Activated CD4-positive, alpha-beta T cell treated with anti-CD3 and anti-CD28 coated beads, Interleukin-2, amount 50 U/mL, for 24 hours (primary cell): ENCODE measurements at regions not wholly inside any gene's neighbourhood (a gene's known extent, or its start where the extent isn't known, plus 50 kb on each side); places are given as distances from the start of the nearest gene placed in this dataset.

ENCODE experiments used
- DNase-seq, 2 donors: peaks; one replicate each; pipeline ENCODE4 v3.0.0-alpha.2; 2020; ENCODE audit warnings: low read depth in 1 of 2, low spot score in 1 of 2

DNA sequence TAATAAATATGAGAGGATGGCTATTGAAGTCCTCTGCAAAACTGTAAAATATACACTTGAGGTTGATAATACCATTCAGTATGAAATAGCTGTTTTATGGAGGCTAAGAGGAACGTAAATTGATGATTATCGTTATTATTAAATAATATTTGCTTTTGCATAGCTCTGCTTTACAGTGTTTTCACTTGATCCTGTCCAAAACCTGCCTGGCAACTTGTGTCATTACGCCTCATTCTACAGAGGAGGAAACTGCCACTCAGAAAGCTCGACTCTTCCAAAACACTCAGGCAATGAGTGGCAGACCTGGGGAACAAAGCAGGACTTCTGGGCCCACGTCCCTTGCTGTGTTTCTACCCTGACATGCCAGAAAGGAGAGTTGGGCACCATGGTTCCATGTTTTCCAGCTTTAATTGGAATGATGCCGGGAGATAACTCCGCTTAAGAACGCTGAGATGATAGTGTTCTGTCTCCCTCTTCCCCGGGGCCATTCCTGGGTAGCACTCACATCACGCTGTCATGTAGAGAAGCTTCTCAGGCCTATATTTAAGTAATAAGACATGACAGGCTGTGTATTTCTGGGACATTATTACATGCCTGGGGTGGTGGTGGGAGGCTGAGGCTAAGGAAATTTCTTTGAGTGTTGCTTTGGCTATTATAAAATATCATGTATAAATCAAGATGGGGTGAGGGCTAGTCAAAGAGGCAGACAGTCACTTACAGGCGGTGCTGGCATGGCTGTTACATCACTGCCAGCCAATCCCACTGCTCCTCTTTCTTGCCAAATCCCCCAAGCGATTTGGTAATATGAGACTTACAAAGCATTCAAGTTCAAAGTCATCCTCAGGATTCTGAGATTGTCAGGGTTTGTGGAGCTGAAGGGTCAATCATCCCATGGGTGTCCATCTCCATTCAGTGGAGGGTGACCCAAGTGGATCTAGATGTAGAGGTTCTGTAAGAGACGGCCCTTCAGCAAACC lies 501.7 kb downstream of the INSC start:
- no peak for DNase-seq

DNA sequence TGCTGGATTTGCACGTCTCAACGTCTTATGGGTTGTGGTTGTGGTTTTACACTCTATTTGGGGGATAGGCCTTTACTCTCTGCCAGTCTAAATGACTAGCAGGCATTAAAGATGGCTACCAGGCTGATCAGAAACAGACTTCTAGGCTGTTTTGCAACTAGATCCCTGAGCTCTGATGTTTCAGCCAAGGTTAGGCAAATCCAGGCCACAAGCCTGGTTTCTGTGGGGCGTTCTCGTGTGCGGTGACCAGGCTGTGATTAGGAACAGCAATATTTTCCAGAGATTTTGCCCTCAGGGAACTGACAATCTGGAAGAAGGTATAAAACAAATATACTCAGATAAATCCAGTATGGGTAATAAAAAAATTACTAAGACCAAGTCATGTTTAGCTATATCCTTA lies 502.4 kb downstream of the INSC start:
- DNase-seq, result no peak

DNA sequence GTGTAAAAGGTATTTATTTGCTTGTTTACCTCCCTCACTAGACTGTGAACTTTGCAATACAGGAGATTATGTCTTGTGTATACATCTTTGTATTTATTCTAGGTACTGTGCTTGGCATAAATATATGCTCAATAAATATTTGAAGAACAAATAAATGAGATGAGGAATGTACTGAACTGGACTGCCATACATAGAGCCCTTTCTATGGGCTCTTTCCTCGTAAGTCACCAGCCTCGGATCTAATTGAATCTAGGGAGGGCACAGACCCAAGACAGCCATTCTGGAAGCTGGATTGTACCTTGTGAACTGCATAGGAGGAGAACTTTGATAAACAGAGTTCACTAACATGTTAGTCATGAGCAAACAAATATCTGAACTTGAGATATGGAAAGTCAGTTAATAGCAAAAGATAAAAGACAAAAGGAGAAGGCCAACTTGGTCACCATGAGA lies 503.9 kb downstream of the INSC start:
- DNase-seq, result no peak

DNA sequence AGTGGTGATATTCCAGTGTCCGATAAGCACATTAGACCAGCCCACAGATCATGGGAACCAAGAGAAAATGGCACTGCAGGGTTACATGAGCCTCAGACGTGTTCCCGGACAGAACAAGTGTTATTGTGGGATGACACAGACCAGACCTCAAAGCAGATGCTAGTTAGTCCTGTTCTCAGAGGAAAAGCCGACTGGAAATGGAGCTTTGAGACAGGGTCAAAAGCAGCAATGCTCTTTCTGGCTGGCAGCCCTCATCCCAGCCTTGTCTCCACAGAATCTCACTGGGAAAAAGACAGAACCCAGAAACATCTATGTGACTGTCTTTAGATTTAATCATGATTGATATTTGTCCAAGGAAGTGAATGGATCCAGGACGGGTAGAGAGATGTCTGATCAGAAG lies 506.8 kb downstream of the INSC start:
- DNase-seq, result no peak

DNA sequence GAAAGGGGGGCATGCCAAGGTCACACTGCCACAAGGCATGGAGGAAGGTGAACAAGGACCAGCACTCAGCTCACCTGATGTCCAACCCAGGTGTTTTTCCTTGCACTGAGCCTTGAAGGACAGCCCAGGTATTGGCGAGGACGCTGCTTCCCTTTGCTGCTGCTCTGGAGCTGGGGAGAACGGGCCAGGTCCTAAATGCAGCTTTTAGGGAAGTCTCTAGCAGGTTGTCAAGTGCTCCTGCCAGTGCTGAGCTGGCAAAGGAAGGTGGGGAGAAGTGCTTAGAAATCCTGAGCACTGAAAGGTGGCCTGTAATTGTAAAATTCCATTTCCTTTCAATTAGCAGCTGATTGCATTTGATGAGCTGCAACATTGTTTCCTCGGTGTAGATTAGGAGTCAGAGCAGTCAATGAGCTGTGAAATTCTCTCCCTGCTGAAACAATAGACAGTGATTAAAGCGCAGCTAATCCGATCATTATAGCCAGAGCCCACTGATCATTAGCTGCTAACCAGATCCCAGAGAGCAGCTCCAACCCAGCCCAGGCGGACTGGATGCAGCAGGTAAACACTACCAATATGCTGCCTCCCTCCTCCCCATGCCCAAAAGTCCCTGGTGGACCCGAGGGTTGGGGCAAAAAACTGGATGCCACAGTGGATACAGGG lies 507.6 kb downstream of the INSC start:
- DNase-seq, result no peak

DNA sequence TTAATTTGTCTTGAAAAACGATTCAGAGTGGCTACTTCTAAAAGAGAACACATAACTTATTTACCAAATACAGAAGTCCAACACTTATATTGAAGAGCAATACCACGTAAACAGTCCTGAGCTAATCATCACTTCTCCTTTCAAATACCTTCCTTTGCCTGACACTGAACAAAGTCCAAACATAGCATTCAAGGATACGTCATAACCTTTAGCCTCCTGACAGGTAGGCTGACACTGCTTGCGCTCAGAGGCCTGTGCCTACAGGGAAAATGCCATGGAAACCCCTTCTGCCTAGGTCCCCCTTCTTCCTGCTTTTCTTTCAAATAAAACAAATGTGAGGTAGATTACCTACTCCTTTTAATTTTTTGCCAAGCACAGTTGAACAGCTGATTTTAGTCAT lies 510.0 kb downstream of the INSC start:
- DNase-seq, result no peak

DNA sequence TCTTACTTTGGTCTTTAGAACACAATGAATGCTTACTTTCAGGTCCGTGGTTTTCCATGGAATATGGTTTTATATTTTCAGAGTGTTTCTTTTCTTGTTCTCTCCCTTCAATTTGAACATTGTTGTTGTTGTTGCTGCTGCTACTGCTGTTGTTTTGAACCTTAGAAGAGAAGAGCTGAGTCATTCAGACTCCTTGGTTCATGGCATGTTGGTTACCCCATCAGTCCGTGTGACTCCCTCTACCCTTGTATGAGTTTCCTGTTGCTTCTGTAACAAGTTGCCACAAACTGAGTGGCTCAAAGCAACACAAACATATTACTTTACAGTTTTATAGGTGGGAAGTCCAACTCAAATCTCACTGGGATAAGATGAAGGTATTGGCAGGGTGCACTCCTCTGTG lies 511.0 kb downstream of the INSC start:
- no peak for DNase-seq

DNA sequence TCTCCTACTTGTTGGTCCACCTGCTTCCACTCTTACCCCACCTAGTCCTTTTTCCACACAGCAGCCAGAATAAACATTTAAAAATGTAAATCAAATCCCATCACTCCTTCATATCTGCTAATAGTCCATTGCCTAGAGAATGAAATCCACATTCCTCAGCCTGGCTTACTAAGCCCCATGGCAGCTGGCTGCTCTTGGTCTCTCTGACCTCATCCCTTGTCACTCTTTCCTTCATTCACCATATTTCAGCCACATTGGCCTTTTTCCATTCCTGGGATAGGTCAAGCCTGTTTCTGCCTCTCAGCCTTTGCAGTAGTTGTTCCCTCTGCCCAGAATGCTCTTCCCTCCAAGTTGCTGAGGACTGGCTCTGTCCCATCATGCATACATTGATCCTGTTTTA lies 512.8 kb downstream of the INSC start:
- DNase-seq, result no peak

DNA sequence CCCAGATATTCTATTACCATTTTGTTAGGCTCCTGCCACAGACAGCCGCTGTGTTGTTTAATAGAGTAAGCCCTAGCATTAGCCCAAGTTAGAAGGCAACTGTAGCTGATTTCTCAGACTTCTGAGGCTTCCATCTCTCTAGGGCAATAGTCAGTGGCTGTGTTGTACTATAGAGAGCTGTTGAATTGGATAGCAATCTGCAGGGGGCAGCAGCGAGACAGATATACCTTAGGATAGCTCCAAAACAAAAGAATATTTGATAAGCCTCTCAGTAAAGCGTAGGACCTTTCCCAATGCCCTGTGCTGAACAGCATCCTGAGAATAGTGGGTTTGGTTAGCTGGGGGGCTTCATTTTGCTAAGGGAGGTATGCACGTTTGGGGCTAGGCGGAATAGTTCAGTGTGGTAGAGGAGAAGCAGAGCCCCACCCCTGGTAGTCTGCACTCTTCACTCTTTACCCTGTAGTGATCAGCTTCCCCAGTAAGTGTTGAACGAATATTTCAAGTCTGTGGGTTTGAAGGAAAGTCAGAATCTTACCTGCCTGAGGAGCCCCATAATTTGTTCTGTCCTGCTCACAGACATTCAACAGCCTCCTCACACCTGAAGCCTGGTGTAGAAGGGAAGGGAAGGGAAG lies 515.1 kb downstream of the INSC start:
- DNase-seq, result no peak

DNA sequence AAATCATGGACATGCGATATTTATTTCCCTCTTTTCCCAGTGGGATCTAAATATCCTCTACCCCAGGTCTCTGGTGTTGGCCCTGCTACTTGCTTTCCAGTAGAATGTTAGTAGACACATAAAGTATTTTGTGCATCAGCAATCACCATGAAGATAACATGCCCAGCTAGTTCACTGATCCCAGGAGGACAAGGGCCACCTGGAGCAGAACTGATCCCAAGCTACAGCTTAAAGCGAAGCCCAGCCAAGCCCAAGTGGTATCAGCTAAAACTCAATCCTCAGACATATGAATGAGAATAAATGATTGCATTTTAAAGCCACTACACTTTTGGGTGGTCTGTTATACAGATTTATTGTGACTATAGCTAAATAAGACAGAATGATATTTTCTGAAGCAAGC lies 516.2 kb downstream of the INSC start:
- DNase-seq, result no peak

DNA sequence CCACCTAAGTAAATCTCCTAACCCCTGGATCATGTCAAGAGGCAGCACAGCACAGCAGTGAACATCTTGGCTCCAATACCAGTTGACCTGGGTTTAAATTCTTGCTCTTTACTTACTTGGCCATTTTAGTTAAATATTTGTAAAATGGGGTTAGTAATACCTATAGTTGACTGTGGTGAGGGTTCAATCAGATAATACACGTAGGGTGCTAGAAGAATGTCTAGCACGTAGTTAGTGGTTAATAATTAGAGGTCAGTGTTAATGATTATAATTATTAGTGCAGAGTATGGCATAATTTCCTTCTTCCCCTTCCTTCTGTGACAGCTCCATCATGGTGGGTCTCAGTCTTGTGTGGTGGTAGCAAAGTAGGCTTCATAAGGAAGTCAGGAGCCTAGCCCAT lies 520.8 kb downstream of the INSC start:
- no peak for DNase-seq

DNA sequence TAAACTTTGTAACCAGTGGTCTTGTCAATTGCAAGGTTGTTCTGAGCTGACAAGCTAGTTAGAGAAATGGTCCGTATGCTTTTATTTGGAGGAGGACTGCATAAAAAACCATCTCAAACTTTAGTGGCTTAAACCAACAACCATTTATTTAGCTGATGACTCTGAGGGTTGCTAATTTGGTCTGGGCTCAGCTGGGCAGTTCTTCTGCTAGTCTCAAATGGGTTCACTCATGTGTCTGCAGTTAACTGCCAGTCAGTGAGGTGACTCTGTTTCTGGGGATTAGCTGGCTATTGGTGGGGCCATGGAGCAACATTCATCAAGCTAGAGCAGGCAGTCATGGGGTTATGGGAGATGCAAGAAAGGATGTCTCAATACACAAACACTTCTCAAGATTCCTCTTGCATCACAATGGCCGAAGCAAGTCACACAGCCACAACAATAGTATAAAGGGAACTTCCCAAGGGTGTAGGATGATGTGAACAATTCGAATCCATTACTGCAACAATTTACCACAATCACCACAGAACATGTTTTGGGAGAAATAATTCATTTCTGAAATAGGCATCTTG lies 521.9 kb downstream of the INSC start:
- DNase-seq, result no peak

DNA sequence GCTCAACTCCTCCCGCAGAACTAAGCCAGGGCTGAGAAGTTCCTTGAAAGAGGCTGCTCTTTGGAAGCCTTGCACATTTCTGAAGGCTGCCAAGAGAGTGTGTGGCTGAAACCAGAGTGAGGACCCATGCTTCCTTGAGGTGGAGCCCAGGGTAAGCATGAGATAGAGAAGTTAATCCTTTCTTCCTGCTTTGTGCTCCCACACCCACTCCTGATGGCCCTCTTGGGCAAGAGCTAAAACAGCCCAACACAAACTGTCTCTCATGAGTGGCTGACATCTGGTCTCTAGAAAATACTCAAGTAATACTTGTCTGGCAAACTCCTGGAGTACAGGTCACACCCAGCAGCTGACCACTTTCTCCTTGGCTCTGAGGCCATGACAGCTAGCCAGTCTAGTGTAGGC lies 523.7 kb downstream of the INSC start:
- no peak for DNase-seq

DNA sequence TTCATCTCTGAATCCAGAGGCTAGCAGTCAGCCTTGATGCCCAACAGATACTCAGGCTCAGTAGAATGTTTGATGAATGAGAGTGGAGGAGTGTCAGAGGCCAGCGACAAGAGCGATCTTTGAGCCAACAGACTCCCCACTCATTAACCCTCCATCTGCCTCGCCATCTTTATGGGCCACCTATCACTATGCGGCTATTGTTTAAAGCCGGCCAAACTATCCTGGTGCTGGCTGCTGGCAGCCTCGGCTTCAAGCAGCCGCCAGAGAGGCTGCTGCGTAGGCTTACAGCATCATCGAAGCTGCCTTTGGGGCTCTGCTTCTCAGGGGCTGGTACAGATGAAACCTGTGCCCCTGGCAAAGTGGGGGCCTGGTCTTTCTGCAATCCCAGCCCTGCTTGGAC lies 525.6 kb downstream of the INSC start:
- no peak for DNase-seq

DNA sequence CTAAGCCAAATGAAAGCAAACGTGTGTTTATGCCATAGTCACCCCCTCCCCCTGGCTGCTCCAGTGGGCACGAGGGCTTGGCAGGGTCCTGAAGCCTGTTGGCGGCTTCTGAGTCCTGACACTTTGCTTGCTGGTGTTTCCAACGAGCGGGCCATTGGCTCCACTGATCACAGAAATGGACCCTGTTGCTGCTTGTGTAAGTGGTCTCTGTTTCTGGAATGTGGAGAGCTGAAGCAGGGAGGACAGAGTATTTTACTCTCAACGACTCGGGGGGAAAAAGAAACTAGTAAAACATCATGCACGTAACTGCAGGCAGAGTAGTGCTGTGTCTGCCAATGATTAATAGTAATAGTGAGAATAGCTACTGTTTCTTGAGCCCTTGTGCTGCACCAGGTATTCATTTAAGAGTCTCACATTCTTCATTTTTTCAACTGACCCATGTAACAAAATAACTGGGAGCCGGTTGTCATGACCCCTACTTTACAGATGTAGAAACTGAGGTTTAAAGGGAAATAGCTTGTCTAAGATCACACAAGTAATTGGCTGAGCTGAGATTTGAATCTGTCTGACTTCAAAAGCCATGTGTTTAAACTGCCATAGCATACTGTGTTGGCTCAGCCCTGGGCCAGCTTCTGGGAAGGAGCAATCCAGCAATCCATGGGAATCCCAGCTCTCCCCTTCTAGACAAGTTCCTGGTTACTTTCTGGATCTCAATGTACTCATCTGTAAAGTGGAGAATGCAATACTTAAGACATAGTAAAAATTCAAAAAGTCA lies 526.7 kb downstream of the INSC start:
- DNase-seq, result no peak

DNA sequence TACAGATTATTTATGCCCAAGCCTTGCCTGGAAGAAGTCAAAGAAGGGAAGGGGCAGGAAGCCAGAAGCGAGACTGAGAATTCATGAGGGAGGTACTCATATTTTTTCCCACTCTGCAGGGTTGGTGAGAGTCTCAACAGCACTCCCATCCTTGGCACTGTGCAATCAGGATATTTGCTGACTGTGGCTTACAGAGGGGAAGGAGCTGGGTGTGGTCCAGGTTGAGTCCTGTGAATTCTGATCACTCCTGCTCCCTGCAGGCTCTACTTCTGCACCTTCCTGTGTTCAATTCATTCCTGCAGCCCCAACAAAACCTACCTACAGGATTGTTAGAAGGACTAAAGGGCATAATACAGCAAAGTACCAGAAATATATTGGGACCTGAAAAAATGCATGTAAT lies 530.5 kb downstream of the INSC start:
- DNase-seq, result no peak

DNA sequence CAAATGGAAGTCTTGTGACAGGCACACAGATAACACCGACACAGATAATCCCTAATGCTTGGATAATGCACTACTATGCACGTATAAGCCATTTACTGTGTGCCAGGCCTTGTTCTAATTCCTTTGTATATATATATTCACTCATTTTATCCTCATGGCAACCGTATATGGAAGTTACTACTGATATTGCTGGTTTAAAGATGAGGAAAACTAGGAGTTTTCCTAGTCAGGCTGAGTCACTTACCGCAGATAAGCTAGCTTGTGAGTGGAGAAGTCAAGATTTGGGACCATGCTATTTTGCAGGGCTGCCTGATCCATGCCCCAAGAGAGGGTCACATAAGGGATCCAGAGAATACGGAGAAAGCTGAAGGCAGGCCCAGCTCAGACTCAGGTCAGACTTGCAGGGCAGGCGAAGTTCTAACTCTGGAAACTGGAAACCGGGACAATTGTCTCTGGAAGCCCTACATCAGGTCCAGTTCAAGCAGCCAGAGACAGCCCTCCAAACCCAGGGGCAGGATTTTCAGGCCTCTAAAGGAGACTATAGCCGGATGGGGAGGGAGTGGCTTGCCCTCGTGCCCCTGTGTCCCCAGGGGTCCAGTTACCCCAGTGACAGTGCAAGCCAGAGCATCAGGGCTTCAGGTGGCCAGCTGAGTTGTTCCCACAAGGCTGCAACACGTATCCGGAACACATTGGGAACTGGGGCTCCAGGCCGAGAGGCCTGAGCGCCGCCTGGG lies 534.8 kb downstream of the INSC start:
- no peak for DNase-seq

DNA sequence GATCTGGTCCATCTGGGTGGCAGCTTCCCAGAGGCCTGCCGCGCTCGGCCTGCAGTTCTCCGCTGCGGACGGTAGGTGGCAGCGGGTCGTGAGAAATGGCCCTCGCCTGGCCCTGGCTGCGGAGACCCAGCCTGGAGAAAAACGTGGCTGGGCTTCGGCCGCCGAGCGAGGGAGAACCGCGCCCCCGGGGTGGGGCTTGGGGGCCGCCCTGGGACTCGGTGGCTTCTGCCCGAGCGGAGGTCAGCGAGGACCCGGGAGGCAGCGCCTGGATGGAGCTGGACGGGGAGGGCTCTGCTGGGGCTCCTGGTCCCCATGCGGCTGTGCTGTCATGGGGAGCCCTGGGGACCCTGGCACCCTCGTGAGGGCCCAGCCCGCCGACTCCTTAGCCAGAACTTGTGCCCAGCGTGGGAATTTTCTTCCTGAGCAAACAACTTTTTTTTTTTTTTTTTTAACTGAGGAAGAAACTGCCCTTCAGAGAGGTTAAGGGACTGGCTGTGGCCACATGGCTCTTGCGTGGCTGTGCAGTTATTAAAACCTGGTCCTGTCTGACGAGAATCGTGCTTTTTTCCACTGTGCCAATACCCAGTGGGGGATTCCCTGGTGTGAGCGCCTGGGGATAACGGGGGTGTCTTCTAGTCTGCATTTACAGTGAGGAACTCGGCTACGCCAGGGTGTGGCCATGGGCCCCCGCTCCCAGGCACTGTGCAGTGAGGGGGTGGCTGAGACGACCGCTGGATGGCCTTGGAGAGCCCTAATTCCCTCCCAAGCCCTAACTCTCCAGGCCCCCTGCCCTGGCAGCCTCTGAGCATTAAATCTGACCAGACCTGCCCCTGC lies 535.6 kb downstream of the INSC start:
- DNase-seq, result peak; percentile 59 to 62

DNA sequence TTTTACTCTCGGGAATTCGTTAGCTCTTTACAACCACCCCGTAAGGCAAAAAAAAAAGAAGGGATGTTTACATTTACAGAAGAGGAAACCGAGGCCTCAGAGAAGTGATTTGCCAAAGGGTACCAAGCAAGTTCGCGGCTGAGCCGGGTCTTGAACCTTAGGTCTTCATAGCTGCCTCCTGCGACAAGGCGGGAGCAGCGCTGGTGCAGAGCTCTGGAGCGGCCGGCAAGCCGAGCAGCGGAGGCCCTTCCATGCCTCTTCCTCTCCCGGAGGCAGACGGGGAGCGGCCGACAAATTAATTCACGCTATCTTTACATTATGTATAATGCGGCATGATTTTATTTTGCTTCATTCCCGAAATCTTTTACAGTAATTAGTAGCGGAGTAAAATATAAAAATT lies 536.3 kb downstream of the INSC start:
- no peak for DNase-seq
